Stimulated activated CD8-positive, alpha-beta memory T cell treated with anti-CD3 and anti-CD28 coated beads, Interleukin-7, amount 100 ng/mL, for 48 hours (primary cell): ENCODE measurements at regions not wholly inside any gene's neighbourhood (a gene's known extent, or its start where the extent isn't known, plus 50 kb on each side); places are given as distances from the start of the nearest gene placed in this dataset.
A peak's percentile ranks its signal among the peaks of the same experiment; 100 is the strongest.
"Not testable (repeated sequence)": the region's sequence is repeated elsewhere in the genome, so short reads cannot be mapped to it uniquely, and the experiment has no call there.

Source experiments
- DNase-seq, 2 donors: peaks; one replicate each; pipeline ENCODE4 v3.0.0-alpha.2; 2020; ENCODE audit warnings: low read depth in 1 of 2; ENCODE audit errors: extremely low read depth in 1 of 2

DNA sequence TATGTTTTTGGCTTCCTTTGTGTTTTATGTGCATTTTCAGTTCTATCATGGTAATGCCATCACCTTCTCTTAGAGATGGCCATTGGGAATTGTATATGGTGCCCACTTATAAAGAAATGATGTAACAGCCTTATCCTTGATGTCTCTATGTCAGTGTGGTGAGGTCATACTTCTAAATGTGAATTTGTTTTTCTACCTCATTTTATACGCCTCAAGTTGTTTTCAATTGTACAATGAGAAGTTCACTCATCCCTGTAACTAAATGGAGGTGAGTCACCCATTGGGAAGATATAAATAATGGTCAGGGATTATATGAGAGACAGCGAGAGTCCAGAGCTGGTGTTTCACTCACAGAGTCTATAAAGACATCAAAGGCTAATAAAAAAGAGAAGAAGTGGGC lies 402.4 kb downstream of the AGTPBP1 start:
- DNase-seq, result no peak

- no peak for DNase-seq
These were observed 407.5 kb downstream of the AGTPBP1 start for GRCh38 chr9:85334228-85334627.

DNA sequence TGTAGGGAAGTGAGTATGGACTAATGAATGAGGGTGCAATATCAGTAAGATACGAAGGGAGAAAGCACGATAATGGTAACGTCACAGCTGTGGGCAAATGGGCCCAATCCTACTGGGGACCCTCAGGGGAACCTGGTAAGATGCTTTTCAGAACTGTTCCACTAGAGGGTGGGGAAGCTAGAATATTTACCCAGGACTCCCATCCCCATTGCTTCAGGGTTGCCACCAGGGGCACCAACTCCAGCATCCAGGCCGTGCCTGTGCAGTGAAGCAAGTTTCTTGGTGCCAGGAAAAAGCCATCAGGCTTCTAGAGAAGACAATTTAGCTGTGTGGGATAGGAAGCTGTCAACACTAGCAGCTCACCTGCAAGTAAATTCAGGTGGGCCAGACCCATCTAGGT lies 409.3 kb downstream of the AGTPBP1 start:
- no peak for DNase-seq

DNA sequence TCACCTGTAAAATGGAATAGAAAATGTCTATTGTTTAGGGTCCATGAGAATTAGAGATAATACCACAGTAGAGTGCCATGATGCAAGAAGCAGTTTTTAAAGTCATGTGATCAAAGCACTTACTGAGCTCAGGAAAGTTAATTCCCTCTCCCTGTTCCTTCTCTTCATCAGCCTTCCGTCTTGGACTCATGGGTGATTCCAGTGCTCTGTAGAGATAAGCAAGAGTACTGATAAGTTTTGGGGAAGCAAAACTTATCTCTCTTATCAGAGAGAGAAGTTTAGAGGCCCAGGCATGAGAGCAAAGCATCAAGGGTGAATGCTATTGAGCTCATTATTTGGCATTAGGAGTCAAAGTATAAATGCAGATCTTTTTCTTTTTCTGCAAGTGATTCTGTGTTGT lies 410.1 kb downstream of the AGTPBP1 start:
- no peak for DNase-seq

- DNase-seq, result no peak
These were observed 419.2 kb downstream of the AGTPBP1 start for GRCh38 chr9:85322592-85322991.

DNA sequence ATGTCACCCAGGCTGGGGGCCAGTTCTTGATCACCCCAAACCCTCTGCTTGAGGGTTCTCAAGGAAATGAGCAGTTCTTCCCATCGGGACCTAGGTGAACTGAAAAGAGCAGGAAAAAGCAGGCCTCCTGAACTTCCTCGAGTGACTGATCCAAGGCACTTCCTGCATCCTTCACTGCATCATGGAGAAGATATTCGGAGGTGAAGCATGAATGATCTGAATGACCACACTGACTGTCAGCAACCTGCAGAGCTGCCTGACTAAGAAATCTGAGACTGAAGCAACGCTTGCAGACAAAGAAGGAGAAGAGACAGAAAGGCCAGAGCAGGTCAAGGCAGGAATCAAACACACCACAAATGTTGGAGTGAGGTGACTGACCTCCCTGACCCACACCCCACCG lies 420.2 kb downstream of the AGTPBP1 start:
- DNase-seq, result no peak

- DNase-seq, result no peak
These were observed 421.7 kb downstream of the AGTPBP1 start for GRCh38 chr9:85319936-85320656.

DNA sequence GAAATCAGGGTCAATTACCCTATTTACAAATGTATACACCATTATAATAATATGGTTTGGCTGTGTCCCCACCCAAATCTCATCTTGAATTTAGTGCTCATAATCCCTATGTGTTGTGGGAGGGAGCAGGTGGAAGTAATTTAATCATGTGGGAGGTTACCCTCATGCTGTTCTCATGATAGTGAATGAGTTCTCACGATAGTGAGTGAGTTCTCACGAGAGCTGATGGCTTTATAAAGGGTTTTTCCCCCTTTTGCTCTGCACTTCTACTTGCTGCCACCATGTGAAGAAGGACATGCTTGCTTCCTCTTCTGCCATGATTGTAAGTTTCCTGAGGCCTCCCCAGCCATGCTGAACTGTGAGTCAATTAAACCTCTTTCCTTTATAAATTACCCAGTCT lies 426.2 kb downstream of the AGTPBP1 start:
- DNase-seq, result not testable (repeated sequence)

- DNase-seq, result no peak
These were observed 431.2 kb downstream of the AGTPBP1 start for GRCh38 chr9:85310573-85310972.

- no peak for DNase-seq
These were observed 438.0 kb downstream of the AGTPBP1 start for GRCh38 chr9:85303757-85304134.

GRCh38 chr9:85302938-85303756 lies 438.6 kb downstream of the AGTPBP1 start:
- no peak for DNase-seq

DNA sequence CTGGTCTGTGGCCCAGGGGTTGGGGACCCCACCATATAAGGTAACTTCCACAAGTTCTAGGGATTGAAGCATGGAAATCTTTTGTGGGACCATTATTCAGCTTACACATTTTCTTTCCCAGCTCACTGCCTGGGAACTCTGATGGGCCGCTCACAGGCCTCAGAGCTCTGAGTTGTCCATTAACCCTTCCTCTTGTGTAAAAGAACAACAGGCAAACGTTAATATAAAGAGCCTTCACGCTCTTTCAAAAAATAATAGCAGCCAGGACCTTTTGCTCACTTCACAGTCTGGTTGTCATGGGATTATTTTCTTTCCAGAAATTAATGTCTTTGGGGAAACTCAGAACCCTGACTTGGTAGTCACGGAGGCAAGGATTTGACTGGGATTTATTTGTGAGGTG lies 443.3 kb downstream of the AGTPBP1 start:
- no peak for DNase-seq

DNA sequence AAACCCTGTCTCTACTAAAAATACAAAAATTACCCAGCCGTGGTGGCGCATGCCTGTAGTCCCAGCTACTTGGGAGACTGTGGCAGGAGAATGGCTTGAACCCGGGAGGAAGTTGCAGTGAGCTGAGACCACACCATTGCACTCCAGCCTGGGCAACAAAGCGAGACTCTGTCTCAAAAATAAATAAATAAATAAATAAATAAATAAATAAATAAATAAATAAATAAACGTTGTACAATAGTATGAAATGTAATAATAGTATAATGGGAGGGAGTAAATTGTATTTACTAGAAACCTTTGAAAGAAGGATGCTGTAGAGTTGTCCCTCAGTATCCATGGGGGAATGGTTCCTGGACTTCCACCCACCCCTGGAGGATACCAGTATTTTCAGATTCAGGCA lies 446.5 kb downstream of the AGTPBP1 start:
- not testable (repeated sequence) for DNase-seq

- no peak for DNase-seq
These were observed 449.5 kb downstream of the AGTPBP1 start for GRCh38 chr9:85292261-85292660.

DNA sequence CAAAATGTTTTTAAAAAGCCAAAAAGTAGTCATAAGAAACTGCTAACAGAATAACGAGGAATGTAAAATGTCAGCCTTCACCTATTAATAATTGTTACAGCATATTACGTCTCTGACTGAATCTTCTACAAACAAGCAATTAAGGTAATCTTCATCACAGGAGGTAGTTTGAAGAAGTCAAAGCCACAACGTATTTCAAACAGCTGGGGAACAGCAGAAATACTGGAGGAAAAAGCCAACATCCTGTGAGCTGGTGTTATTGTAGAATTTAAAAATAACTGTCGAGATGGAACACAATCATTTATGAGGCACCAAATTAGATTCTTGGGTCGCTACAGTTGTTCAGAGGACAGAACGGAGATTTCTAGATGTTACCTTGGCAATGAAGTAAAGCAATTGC lies 450.5 kb downstream of the AGTPBP1 start:
- DNase-seq, result no peak

- DNase-seq, result peak; percentile 7 to 14
These were observed 451.7 kb downstream of the AGTPBP1 start for GRCh38 chr9:85290019-85290418.

GRCh38 chr9:85289142-85289541 lies 452.6 kb downstream of the AGTPBP1 start:
- no peak for DNase-seq

DNA sequence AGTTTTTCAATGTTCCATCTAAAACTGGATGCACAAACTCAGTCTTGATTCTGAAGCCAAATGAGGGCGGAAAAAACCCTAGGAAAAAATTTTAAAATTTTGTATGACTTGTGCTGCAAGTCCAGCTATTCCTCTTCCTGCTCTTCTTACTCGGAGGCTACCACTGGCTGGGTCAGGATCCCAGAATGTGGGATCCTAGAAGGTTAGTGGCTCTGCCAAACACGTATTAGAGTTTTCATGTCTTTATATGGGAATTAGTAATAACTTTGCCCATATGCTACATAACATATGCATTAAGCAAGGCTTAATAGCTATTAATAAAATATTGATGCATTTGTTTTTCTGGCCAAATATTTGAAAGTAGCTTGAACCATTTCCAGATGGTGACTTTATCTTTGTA lies 458.3 kb downstream of the AGTPBP1 start:
- no peak for DNase-seq

GRCh38 chr9:85278769-85279168 lies 463.0 kb downstream of the AGTPBP1 start:
- DNase-seq, result no peak

DNA sequence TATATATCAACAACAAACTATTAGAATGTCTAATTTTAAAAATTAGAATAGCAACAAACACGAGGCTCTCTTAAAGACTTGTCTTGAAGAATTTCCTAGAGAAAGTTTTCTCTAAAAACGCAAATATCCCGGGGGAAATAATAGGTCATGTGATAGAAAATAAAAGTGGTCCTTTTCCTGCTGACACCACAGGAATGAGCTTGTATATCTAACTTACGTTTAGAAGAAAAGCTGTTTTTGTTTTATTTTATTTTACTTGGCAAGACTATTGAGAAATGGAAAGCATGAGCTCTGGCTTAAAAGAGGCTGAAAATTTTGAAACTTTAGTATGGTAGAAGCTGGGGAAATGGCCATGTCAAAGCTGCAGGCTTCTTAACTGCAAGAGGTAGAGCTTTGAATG lies 465.0 kb downstream of the AGTPBP1 start:
- no peak for DNase-seq

GRCh38 chr9:85269811-85270210 lies 471.9 kb downstream of the AGTPBP1 start:
- DNase-seq, result no peak

GRCh38 chr9:85268131-85268530 lies 473.6 kb downstream of the AGTPBP1 start:
- DNase-seq, result no peak
